HG03439 (cell line): ENCODE measurements at regions not wholly inside any gene's neighbourhood (a gene's known extent, or its start where the extent isn't known, plus 50 kb on each side); places are given as distances from the start of the nearest gene placed in this dataset.
"Not testable (repeated sequence)": the region's sequence is repeated elsewhere in the genome, so short reads cannot be mapped to it uniquely, and the experiment has no call there.

Source experiments
- ATAC-seq: cut with Tn5 transposase; IDR thresholded peaks from one replicate; pipeline ENCODE4 v1.9.1; 2021; ENCODE audit warnings: mild to moderate bottlenecking, moderate library complexity; ENCODE audit not compliant: unreplicated experiment

GRCh38 chr22:48628891-48629543 is 1198.7 kb downstream of the BRD1 start:
- no peak for ATAC-seq

DNA sequence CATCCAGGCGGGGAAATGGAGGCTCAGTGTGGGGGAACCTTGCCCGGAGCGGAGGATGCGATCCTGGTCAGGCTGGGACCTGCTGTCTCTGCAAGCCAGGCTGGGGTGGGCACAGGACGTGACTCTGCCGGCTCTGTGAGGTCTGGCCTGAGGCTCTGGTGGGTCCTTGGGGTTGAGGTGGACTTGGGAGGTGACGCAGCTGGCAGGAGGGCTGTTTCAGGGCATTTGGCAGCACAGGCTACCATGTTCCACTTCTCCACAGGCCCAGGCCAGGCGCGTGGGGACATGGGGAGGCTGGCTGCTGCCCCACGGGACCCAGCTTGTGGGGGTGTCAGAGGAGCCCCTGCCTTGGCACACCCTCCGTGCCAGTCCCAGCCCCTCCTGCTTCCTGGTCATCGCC is 1199.7 kb downstream of the BRD1 start:
- ATAC-seq: no peak

- no peak for ATAC-seq
Measured at GRCh38 chr22:48627203-48627602, 1200.5 kb downstream of the BRD1 start.

DNA sequence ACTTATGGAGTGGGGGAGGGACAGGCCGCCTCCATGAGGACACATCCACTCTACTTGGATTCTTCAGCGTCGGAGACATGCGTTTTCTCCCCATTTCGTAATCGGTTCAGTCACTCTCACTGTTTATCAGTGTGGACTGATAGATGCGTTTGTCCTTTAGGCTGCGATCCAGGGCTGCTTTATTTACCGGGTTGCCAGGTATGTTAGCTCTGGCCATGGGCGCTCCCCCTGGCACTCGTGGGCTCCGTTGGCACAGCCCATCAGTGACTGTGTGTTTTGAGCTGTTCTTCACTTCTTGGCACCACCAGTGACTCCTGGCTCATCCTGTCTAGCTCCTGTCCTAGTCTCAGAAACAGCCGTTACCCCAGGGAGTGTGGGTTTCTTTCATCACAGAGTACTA is 1203.3 kb downstream of the BRD1 start:
- ATAC-seq: no peak

- ATAC-seq: no peak
Measured at GRCh38 chr22:48622891-48623545, 1204.7 kb downstream of the BRD1 start.

DNA sequence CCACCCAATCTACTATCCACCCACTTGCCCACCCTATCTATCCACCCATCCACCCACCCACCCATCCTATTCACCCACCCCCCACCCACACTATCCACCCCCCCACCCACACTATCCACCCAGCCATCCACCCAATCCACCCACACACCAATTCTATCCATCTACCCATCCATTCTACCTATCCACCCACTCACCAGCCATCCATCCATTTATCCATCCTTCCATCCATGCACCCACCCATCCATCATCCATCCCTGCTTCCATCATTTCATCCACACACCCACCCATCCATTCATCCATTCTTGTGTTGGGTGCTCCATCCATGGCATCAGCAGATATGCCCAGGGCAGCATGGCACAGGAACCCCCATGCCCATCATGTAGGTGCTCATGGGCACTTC is 1206.6 kb downstream of the BRD1 start:
- no peak for ATAC-seq

- ATAC-seq: not testable (repeated sequence)
Measured at GRCh38 chr22:48620460-48620859, 1207.2 kb downstream of the BRD1 start.

DNA sequence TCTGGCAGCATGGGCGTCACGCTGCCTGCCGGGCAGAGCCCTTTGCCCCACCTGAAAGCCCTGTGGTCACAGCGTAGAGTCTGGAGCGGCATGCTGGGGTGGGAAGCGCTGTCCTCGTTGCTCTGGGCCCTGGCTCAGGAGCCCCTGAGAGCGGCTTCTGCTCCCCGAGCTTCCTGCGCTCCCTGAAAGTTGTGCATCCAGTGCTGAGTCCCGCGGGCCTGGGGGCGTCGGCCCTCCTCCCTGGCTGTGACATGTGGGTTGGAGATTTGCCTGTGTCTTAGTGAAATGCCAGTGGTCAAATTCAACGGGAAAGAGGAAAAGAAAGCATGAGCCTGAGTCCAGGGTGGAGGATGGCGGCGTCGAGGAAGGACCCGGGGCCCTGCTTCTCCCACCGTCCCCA is 1208.0 kb downstream of the BRD1 start:
- ATAC-seq: no peak

- no peak for ATAC-seq
Measured at GRCh38 chr22:48618326-48618725, 1209.3 kb downstream of the BRD1 start.

- ATAC-seq: no peak
Measured at GRCh38 chr22:48616656-48617055, 1211.0 kb downstream of the BRD1 start.

- no peak for ATAC-seq
Measured at GRCh38 chr22:48615171-48616008, 1212.3 kb downstream of the BRD1 start.

DNA sequence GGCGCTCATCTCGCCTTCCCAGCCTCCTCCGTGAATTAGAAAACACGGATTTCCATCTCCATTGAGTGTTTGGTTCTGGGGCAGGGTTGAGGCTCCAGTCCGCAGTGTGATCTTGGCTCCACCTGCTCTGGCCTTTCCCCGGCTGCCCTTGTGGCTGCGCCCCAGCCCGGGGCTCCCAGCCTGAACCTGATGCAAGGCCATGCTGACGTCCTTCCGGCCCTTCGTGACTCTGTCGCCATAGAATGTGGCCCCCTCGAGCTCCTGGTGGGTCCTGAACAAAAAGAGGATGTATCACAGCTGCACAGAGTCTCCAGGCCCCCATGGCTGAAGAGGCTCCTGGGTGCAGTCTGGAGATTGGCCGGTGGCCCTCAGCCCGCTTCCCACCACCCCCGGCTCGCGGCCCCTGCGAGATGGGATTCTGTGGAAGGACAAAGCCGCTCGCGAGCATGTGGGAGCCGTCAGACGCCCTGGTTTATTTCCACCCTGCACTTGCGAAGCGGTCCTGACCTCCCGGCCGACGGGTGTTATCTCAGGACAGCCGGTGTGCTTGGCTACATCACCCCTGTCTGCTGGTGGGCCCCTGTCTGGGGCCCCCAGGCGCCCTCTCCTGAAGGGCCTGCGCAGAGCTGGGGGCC is 1214.0 kb downstream of the BRD1 start:
- ATAC-seq: no peak

DNA sequence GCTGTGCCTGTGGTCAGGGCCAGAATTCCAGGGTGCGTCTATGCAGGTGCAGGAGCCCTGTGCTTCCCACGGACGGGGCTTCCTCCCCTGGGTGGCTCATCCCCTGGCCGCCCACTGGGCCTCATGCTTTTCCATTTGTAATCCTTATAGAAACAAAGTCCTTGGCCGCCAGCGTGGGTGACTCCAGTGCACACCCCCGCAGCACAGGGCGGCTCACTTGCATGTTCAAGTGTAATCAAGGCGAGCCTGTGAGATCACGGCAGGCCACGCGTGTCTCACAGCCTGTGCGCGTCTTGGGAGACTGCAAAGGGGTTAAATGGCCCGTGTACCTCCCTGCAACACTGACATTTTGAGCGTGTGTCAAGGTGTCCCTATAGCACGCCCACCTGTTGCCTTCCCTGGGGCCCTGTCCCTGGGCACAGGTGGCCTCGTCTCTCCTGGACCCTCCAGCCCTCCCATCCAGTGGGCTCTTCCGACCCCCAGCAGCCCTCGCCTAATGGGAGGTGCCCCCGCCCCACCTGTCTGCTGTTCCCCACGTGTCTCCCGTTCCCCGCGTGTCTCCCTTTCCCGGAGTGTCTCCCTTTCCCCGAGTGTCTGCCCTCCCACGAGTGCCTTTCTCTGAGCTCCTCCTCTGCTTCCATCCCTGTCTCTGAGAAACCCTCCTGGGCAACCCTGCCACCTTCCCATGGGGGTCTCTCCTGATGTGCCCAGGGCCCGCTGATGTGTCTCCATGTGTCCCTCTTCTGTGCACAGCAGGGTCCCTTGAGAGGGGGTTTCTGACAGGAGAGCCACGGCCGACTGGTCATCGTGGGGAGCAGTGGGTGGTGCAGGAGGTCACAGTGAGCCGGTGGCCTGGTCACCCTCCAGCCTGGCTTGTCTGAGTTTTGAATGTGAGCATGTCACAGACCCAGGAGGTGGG is 1215.3 kb downstream of the BRD1 start:
- no peak for ATAC-seq

GRCh38 chr22:48609279-48609865 is 1218.3 kb downstream of the BRD1 start:
- no peak for ATAC-seq

DNA sequence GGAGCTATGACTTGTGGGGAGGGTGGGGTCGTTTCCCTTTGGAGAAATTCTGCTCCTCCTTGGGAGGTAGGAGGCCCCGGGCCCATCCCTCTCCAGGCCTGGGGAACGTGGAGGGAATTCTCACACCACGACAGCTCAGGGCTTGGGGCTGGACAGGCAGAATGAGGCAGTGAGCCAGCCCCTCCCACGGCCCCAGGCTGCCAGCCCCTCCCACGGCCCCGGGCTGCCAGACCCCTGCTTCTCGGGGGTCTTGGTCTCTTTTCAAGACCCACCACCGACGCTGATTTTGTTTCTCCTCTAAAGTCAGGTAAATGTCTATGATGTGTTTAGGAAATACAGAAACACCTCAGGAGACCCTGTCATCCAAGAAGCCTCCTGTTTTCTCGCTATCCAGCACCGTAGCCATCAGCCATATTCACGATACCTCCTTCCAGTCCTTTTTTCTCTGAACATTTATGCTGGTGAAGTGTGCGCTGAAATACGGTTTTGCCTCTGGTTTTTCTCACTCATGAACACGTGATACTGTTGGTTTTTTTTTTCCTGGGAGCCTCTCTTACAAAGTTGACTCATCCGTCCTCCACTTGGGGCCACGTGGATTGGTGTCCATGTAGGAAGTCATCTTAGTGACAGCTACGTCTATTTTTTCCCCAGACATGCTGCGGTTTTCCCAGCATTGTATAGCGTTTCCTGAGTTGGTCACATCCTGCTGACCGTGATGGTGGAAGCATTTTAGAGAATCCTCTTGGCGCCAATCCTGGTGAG is 1219.6 kb downstream of the BRD1 start:
- ATAC-seq: no peak

GRCh38 chr22:48606684-48607307 is 1220.9 kb downstream of the BRD1 start:
- ATAC-seq: no peak

DNA sequence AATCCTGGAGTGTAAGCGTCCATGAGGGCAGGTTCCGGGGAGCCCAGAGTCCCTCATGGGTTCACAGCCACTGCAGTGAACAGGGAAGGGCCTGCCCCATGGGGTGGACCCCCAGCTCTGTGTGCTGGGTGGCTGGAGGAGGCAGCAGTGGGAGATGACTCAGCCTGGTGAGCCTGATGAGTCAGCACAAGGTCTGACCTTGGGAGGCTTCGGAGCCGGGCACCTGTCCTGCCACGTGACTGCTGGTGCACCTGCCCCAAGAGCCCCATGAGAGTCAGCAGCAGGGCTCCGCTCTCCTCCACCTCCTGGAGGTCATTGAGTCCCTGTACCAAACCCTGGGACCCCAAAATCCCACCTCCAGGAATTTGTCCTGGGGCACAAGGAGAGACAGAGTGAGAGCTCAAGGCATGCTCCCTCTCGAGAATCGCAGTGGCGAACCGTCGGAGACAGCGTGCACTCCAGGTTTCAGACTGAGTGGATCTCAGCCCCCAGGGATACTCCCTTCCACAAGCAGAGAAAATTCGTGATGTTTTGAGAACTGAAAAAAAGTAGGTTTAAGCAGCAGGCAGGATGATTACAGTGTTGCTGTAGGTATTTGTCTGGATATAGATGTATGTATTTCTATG is 1221.7 kb downstream of the BRD1 start:
- ATAC-seq: no peak

DNA sequence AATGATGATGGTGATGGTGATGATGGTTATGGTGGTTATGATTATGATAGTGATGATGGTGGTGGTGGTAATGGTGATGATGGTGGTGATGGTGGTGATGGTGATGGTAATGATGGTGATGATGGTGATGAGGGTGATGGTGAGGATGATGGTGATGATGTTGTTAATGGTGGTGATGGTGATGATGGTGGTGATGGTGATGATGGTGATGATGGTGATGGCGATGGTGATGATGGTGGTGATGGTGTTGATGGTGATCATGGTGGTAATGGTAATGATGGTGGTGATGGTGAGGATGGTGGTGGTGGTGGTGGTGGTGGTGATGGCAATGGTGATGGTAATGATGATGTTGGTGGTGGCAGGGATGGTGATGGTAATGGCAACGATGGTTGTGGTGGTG is 1222.5 kb downstream of the BRD1 start:
- no peak for ATAC-seq
